SK-N-SH (cell line): ENCODE measurements at regions not wholly inside any gene's neighbourhood (a gene's known extent, or its start where the extent isn't known, plus 50 kb on each side); places are given as distances from the start of the nearest gene placed in this dataset.

ENCODE experiments used
- EZH2phosphoT487 ChIP-seq: fragments of 200-600 bp; sonication (generic); IDR thresholded peaks from 2 replicates; pipeline ENCODE4 v1.6.1; 2017; ENCODE audit warnings: low read depth, mixed run types, mild to moderate bottlenecking, antibody characterized with exemption, moderate library complexity, borderline replicate concordance
- POLR2AphosphoS5 ChIP-seq: IDR thresholded peaks from 2 replicates; pipeline ENCODE4 v1.6.1; 2012; ENCODE audit warnings: low read depth, low read length
- RFX5 ChIP-seq: IDR thresholded peaks from 2 replicates; pipeline ENCODE4 v1.6.1; 2012; ENCODE audit warnings: mild to moderate bottlenecking, improper control_type of control experiment, low read length
- TF ChIP-seq, protein P1 (sequence below): fragments of 200-600 bp; sonication (generic); IDR thresholded peaks from 2 replicates; pipeline ENCODE4 v1.6.1; 2017; ENCODE audit warnings: antibody characterized with exemption, mild to moderate bottlenecking, moderate library complexity

DNA sequence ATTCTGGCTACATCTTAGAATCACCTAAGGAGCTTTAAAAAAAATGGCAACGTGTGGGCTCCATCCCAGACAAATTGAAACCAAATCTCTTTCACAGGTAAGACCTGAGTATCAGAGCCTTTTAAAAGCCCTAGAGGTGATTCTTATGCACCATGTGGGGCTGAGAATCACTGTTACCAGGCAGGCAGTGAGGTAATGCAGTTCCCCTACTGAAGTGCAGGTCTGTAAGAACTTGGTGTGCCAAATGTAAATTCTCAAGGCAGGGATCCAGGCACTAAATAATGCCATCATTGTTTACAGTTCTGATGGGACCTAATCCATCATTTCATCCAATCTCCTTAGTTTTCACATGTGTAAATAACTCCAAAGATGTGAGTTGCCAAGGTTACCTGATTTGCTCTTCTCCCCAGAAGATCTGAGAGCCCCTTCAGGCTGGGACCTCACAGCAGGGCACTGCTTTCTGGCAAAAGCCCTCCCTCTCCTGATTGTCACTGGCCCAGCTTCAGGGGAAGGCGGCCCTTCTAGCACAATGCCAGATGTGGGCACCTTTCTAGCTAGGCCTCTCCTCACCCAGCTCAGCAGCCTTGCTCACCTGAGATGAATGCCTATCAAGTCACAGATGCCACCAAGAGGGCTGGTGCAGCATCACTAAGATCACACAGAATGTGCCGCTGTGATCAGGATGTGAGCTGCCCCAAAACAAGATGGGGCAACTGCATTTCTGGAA lies 73.6 kb upstream of the RGPD5 start:
- TF ChIP-seq, protein P1, sequence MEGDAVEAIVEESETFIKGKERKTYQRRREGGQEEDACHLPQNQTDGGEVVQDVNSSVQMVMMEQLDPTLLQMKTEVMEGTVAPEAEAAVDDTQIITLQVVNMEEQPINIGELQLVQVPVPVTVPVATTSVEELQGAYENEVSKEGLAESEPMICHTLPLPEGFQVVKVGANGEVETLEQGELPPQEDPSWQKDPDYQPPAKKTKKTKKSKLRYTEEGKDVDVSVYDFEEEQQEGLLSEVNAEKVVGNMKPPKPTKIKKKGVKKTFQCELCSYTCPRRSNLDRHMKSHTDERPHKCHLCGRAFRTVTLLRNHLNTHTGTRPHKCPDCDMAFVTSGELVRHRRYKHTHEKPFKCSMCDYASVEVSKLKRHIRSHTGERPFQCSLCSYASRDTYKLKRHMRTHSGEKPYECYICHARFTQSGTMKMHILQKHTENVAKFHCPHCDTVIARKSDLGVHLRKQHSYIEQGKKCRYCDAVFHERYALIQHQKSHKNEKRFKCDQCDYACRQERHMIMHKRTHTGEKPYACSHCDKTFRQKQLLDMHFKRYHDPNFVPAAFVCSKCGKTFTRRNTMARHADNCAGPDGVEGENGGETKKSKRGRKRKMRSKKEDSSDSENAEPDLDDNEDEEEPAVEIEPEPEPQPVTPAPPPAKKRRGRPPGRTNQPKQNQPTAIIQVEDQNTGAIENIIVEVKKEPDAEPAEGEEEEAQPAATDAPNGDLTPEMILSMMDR: no peak
- no peak for TF ChIP-seq RFX5
- no peak for TF ChIP-seq POLR2AphosphoS5
- no peak for TF ChIP-seq EZH2phosphoT487
